Epithelial cell of proximal tubule (primary cell): ENCODE measurements at regions not wholly inside any gene's neighbourhood (a gene's known extent, or its start where the extent isn't known, plus 50 kb on each side); places are given as distances from the start of the nearest gene placed in this dataset.

Experiments used
- DNase-seq: peaks from one replicate; pipeline ENCODE4 v3.0.0-alpha.2; 2011; ENCODE audit warnings: low read depth
- H3K4me3 ChIP-seq: 2 replicates; pipeline ENCODE4 v1.5.1; 2011; ENCODE audit warnings: low read depth, mild to moderate bottlenecking, low read length
- CTCF ChIP-seq: conservative IDR thresholded peaks from 2 replicates; pipeline ENCODE4 v1.5.1; 2012; ENCODE audit warnings: low read depth, mild to moderate bottlenecking, low read length

GRCh38 chr13:38166116-38166515 lies 183.5 kb upstream of the UFM1 start:
- TF ChIP-seq CTCF, result no peak

GRCh38 chr13:38160131-38160530 lies 189.5 kb upstream of the UFM1 start:
- no peak overlapping the region for H3K4me3 ChIP-seq
- no peak for DNase-seq
- no peak for TF ChIP-seq CTCF

More at GRCh38 chr13:38166116-38166515, 183.5 kb upstream of the UFM1 start:
- no peak for DNase-seq
- H3K4me3 ChIP-seq, result no peak overlapping the region

GRCh38 chr13:38159710-38160109 lies 189.9 kb upstream of the UFM1 start:
- DNase-seq, result no peak
- H3K4me3 ChIP-seq, result no peak overlapping the region
- TF ChIP-seq CTCF, result no peak

GRCh38 chr13:38147050-38147449 lies 202.6 kb upstream of the UFM1 start:
- DNase-seq, result no peak
- H3K4me3 ChIP-seq, result no peak overlapping the region
- TF ChIP-seq CTCF, result no peak

- DNase-seq, result no peak
- no peak for TF ChIP-seq CTCF
- H3K4me3 ChIP-seq, result no peak overlapping the region
Observed at GRCh38 chr13:38141792-38142191, 207.9 kb upstream of the UFM1 start.

- DNase-seq, result no peak
- no peak overlapping the region for H3K4me3 ChIP-seq
- TF ChIP-seq CTCF, result no peak
Observed at GRCh38 chr13:38135592-38135991, 214.1 kb upstream of the UFM1 start.

GRCh38 chr13:38121267-38121666 lies 228.4 kb upstream of the UFM1 start:
- no peak for TF ChIP-seq CTCF

More at GRCh38 chr13:38121267-38121666, 228.4 kb upstream of the UFM1 start:
- DNase-seq, result no peak
- H3K4me3 ChIP-seq, result no peak overlapping the region
